WTC11 (cell line): ENCODE measurements at regions not wholly inside any gene's neighbourhood (a gene's known extent, or its start where the extent isn't known, plus 50 kb on each side); places are given as distances from the start of the nearest gene placed in this dataset.

ENCODE experiments used
- CBFB ChIP-seq: sonication (generic); formaldehyde crosslinking; IDR thresholded peaks from 2 replicates; pipeline ENCODE4 v1.8.1; 2022; ENCODE audit warnings: mild to moderate bottlenecking, low read depth, missing genetic modification reagents
- CREB1 ChIP-seq: sonication (generic); formaldehyde crosslinking; IDR thresholded peaks from 2 replicates; pipeline ENCODE4 v1.8.0; 2023; ENCODE audit warnings: mild to moderate bottlenecking, missing genetic modification reagents
- CTCF ChIP-seq: fragments of 200-600 bp; IDR thresholded peaks from 2 replicates; pipeline ENCODE4 v1.8.0; 2022; ENCODE audit warnings: antibody characterized with exemption
- ELF4 ChIP-seq: sonication (generic); formaldehyde crosslinking; IDR thresholded peaks from 2 replicates; pipeline ENCODE4 v1.8.1; 2022; ENCODE audit warnings: low read depth, mild to moderate bottlenecking, moderate library complexity, missing genetic modification reagents
- KAT7 ChIP-seq: sonication (generic); formaldehyde crosslinking; IDR thresholded peaks from 2 replicates; pipeline ENCODE4 v1.8.1; 2023; ENCODE audit warnings: missing genetic modification reagents, mild to moderate bottlenecking, borderline replicate concordance
- NFYB ChIP-seq: sonication (generic); formaldehyde crosslinking; conservative IDR thresholded peaks from 2 replicates; pipeline ENCODE4 v1.8.0; 2022; ENCODE audit warnings: low read depth, missing genetic modification reagents
- NR2C2 ChIP-seq: sonication (generic); formaldehyde crosslinking; IDR thresholded peaks from 2 replicates; pipeline ENCODE4 v1.8.0; 2022; ENCODE audit warnings: mild to moderate bottlenecking, missing genetic modification reagents
- RELA ChIP-seq: sonication (generic); formaldehyde crosslinking; IDR thresholded peaks from 2 replicates; pipeline ENCODE4 v1.8.1; 2022; ENCODE audit warnings: missing genetic modification reagents, mild to moderate bottlenecking, borderline replicate concordance
- ZBTB21 ChIP-seq: sonication (generic); formaldehyde crosslinking; IDR thresholded peaks from 2 replicates; pipeline ENCODE4 v1.8.1; 2023; ENCODE audit warnings: mild to moderate bottlenecking, missing genetic modification reagents, borderline replicate concordance
- TF ChIP-seq, protein P1 (sequence below): sonication (generic); formaldehyde crosslinking; IDR thresholded peaks from 2 replicates; pipeline ENCODE4 v1.8.1; 2022; ENCODE audit warnings: missing genetic modification reagents, borderline replicate concordance
- TF ChIP-seq, protein P2 (sequence below): fragments of 250-450 bp; sonication (Bioruptor Pico); conservative IDR thresholded peaks from 2 replicates; pipeline ENCODE4 v1.9.0; 2021; ENCODE audit warnings: mild to moderate bottlenecking
- TF ChIP-seq, protein P3 (sequence below): sonication (generic); formaldehyde crosslinking; IDR thresholded peaks from 2 replicates; pipeline ENCODE4 v1.8.0; 2022; ENCODE audit warnings: mild to moderate bottlenecking, missing genetic modification reagents
- TF ChIP-seq, protein P4 (sequence below): fragments of 250-450 bp; sonication (Bioruptor Pico); IDR thresholded peaks from 2 replicates; pipeline ENCODE4 v2.1.2; 2022; ENCODE audit warnings: mild to moderate bottlenecking, moderate library complexity

DNA sequence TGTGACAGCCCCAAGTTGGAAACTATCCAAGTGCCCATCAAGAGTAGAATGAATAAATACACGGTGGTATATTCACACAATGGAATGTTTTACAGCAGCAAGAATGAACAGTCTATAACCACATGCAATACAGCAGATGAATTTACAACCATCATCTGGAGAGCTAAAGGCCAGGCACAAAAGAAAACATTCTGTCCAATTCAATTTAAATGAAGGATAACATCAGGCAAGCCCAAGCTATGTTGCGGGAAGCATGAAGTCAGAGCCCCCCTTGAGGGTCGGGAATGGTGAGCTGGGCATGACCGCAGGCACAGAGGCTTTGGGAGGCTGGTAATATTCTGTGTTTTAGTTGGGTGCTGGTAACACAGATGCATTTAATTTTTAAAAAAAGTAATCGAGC, 76.0 kb downstream of the SYNE3 start:
- TF ChIP-seq ZBTB21 (CRISPR knock-in tag): no peak
- TF ChIP-seq NFYB (CRISPR knock-in tag): no peak
- TF ChIP-seq, protein P1, sequence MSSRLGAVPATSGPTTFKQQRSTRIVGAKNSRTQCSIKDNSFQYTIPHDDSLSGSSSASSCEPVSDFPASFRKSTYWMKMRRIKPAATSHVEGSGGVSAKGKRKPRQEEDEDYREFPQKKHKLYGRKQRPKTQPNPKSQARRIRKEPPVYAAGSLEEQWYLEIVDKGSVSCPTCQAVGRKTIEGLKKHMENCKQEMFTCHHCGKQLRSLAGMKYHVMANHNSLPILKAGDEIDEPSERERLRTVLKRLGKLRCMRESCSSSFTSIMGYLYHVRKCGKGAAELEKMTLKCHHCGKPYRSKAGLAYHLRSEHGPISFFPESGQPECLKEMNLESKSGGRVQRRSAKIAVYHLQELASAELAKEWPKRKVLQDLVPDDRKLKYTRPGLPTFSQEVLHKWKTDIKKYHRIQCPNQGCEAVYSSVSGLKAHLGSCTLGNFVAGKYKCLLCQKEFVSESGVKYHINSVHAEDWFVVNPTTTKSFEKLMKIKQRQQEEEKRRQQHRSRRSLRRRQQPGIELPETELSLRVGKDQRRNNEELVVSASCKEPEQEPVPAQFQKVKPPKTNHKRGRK (CRISPR knock-in tag): no peak
- no peak for TF ChIP-seq NR2C2 (CRISPR knock-in tag)
- TF ChIP-seq, protein P2, sequence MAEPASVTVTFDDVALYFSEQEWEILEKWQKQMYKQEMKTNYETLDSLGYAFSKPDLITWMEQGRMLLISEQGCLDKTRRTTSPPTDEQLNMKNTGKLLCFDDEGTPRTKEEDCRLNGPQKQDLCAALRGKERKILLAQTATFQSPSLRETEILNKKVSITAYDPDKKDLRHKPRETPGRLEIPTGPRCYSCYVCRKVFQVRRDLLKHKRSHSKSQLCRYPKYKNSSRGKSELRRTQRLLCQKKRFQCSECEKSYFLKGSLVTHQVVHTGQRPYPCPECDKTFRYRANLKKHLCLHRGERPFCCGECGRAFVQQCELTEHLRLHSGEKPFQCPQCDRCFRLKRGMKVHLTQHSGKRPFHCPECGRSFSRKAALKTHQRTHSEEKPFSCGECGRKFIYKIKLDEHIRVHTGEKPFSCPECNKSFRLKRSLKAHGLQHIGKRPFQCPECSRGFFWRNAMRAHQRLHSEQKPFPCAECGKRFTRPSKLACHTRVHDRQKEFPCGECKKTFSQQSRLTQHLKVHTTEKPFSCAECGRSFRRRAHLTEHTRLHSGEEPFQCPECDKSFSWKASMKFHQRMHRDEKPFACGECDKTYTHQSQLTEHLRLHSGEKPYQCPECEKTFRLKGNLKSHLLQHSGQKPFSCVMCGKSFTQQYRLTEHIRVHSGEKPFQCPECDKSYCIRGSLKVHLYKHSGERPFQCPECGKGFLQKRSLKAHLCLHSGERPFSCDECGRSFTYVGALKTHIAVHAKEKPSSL (CRISPR knock-in tag): no peak
- no peak for TF ChIP-seq KAT7 (CRISPR knock-in tag)
- TF ChIP-seq CTCF: no peak
- TF ChIP-seq, protein P3, sequence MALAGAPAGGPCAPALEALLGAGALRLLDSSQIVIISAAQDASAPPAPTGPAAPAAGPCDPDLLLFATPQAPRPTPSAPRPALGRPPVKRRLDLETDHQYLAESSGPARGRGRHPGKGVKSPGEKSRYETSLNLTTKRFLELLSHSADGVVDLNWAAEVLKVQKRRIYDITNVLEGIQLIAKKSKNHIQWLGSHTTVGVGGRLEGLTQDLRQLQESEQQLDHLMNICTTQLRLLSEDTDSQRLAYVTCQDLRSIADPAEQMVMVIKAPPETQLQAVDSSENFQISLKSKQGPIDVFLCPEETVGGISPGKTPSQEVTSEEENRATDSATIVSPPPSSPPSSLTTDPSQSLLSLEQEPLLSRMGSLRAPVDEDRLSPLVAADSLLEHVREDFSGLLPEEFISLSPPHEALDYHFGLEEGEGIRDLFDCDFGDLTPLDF (CRISPR knock-in tag): no peak
- no peak for TF ChIP-seq CBFB (CRISPR knock-in tag)
- TF ChIP-seq RELA (CRISPR knock-in tag): no peak
- TF ChIP-seq ELF4 (CRISPR knock-in tag): no peak
- TF ChIP-seq, protein P4, sequence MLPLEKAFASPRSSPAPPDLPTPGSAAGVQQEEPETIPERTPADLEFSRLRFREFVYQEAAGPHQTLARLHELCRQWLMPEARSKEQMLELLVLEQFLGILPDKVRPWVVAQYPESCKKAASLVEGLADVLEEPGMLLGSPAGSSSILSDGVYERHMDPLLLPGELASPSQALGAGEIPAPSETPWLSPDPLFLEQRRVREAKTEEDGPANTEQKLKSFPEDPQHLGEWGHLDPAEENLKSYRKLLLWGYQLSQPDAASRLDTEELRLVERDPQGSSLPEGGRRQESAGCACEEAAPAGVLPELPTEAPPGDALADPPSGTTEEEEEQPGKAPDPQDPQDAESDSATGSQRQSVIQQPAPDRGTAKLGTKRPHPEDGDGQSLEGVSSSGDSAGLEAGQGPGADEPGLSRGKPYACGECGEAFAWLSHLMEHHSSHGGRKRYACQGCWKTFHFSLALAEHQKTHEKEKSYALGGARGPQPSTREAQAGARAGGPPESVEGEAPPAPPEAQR (CRISPR knock-in tag): no peak
- TF ChIP-seq CREB1: no peak
